HepG2 (cell line): ENCODE measurements at regions not wholly inside any gene's neighbourhood (a gene's known extent, or its start where the extent isn't known, plus 50 kb on each side); places are given as distances from the start of the nearest gene placed in this dataset.

ENCODE experiments used
- ATAC-seq: fragments of 200-7000 bp; cut with Tn5 transposase; 3 replicates; pipeline ENCODE4 v1.9.1; 2020; ENCODE audit warnings: mild to moderate bottlenecking, moderate library complexity
- BruUV-seq: library from RNA; stranded (reverse); fragments of 400-500 nt; replicated peaks from 2 replicates; lab custom pipeline; 2021; lab: Mats Ljungman, UMichigan
- CTCF ChIA-PET: fragments of 300-600 bp; formaldehyde crosslinking; extraction: SDS; loops from one replicate; lab custom pipeline; 2021; ENCODE audit warnings: low total read pairs, inconsistent platforms, low intra/inter-chr PET ratio; lab: Yijun Ruan, JAX
- POLR2A ChIA-PET: fragments of 350-600 bp; sonication (Branson Sonifier 250); formaldehyde crosslinking; loops from one replicate; lab custom pipeline; 2020; ENCODE audit warnings: antibody characterized with exemption, inconsistent platforms; lab: Yijun Ruan, JAX
- DNase-seq: peaks from one replicate; pipeline ENCODE4 v3.0.0-alpha.2; 2015; ENCODE audit warnings: low spot score
- FAIRE-seq: peaks from 3 replicates; lab custom pipeline; 2011; peaks lifted over from hg19 to GRCh38; lab: Jason Lieb, UNC
- H2AFZ ChIP-seq: one replicate; pipeline ENCODE4 v1.6.1; 2011; ENCODE audit warnings: low read length, inconsistent platforms
- H3K27ac ChIP-seq: fragments of 300-600 bp; 3 replicates; pipeline ENCODE4 v1.8.0; 2011; ENCODE audit warnings: mixed run types, mild to moderate bottlenecking, mixed read lengths, low read length, inconsistent platforms; ENCODE audit not compliant: insufficient read depth; ENCODE audit errors: extremely low read length
- H3K27me3 ChIP-seq, 2 experiments: fragments of 200-600 bp in 1 of 2; 2 replicates in 1 of 2; 3 replicates in 1 of 2; pipeline versions ENCODE4 v1.6.0 to v1.8.0; 2011; ENCODE audit warnings: low read length in 2 of 2, mild to moderate bottlenecking in 2 of 2, moderate library complexity in 2 of 2, inconsistent platforms in 1 of 2; ENCODE audit not compliant: insufficient read depth in 2 of 2, control insufficient read depth in 1 of 2
- H3K36me3 ChIP-seq, 2 experiments: fragments of 200-600 bp in 1 of 2; replicated peaks in 1 of 2; 2 replicates in 1 of 2; 3 replicates in 1 of 2; pipeline versions ENCODE4 v1.5.1 to v1.8.0; 2011; ENCODE audit warnings: low read length in 2 of 2, inconsistent platforms in 1 of 2; ENCODE audit not compliant: insufficient read depth in 2 of 2, control insufficient read depth in 1 of 2
- H3K4me1 ChIP-seq: 2 replicates; pipeline ENCODE4 v1.5.1; 2012; ENCODE audit warnings: low read length, inconsistent platforms; ENCODE audit not compliant: insufficient read depth
- H3K4me2 ChIP-seq: 2 replicates; pipeline ENCODE4 v1.6.0; 2011; ENCODE audit warnings: low read depth, low read length, inconsistent platforms
- H3K4me3 ChIP-seq, 3 experiments: fragments of 200-600 bp in 1 of 3; sonication (generic), shearing (Covaris generic) in 1 of 3; replicated peaks in 1 of 3; 2 replicates each; pipeline ENCODE4 v1.5.1; 2011 to 2016; ENCODE audit warnings: low read length in 3 of 3, inconsistent platforms in 2 of 3, low read depth in 2 of 3, mild to moderate bottlenecking in 2 of 3, control low read depth in 1 of 3, mixed read lengths in 1 of 3; ENCODE audit not compliant: insufficient read depth in 1 of 3
- H3K79me2 ChIP-seq: one replicate; pipeline ENCODE4 v1.6.1; 2011; ENCODE audit warnings: low read length, inconsistent platforms; ENCODE audit not compliant: insufficient read depth
- H3K9ac ChIP-seq: 2 replicates; pipeline ENCODE4 v1.6.0; 2011; ENCODE audit warnings: mild to moderate bottlenecking, low read depth, low read length, inconsistent platforms; ENCODE audit not compliant: insufficient read depth
- H3K9me3 ChIP-seq: 2 replicates; pipeline ENCODE4 v1.5.1; 2012; ENCODE audit warnings: mild to moderate bottlenecking, low read length
- H4K20me1 ChIP-seq: 2 replicates; pipeline ENCODE4 v1.6.0; 2011; ENCODE audit warnings: inconsistent platforms, mild to moderate bottlenecking, low read length, moderate library complexity; ENCODE audit not compliant: insufficient read depth
- KIAA2018 ChIP-seq: sonication (generic); formaldehyde crosslinking; IDR thresholded peaks from 2 replicates; pipeline ENCODE4 v1.5.0; 2020; ENCODE audit warnings: mild to moderate bottlenecking, missing genetic modification reagents, borderline replicate concordance
- SOX5 ChIP-seq: IDR thresholded peaks from 2 replicates; pipeline ENCODE4 v1.6.1; 2016; ENCODE audit warnings: borderline replicate concordance
- ZC3H4 ChIP-seq: sonication (generic); formaldehyde crosslinking; IDR thresholded peaks from 2 replicates; pipeline ENCODE4 v1.4.0; 2020; ENCODE audit warnings: missing genetic modification reagents, borderline replicate concordance
- ZFP1 ChIP-seq: IDR thresholded peaks from 2 replicates; pipeline ENCODE4 v1.6.1; 2016
- ZFP37 ChIP-seq: sonication (generic); formaldehyde crosslinking; IDR thresholded peaks from 2 replicates; pipeline ENCODE4 v1.4.0; 2020; ENCODE audit warnings: missing genetic modification reagents, borderline replicate concordance
- ZNF205 ChIP-seq: IDR thresholded peaks from 2 replicates; pipeline ENCODE4 v1.6.1; 2018; ENCODE audit warnings: missing biosample characterization, missing genetic modification reagents
- ZNF749 ChIP-seq: sonication (generic); formaldehyde crosslinking; IDR thresholded peaks from 2 replicates; pipeline ENCODE4 v1.8.0; 2022; ENCODE audit warnings: mild to moderate bottlenecking, missing genetic modification reagents, moderate library complexity, borderline replicate concordance
- WGBS: methylation state at CpG from one replicate; pipeline ENCODE4 v1.1.6; 2017; ENCODE audit warnings: low lambda C conversion rate; 5-methylcytosine and 5-hydroxymethylcytosine counted together
- in situ Hi-C: cut with HindIII; loops from 2 replicates; pipeline ENCODE4 v1.10.0; 2017; ENCODE audit warnings: low pct_unique_long_range_greater_than_20kb; ENCODE audit not compliant: extremely low pct_ligation_motif_present
- intact Hi-C: fragments of 100-400 bp; cut with micrococcal nuclease; formaldehyde crosslinking; loops from one replicate; pipeline ENCODE4 v1.10.0; 2022; ENCODE audit not compliant: unreplicated experiment

DNA sequence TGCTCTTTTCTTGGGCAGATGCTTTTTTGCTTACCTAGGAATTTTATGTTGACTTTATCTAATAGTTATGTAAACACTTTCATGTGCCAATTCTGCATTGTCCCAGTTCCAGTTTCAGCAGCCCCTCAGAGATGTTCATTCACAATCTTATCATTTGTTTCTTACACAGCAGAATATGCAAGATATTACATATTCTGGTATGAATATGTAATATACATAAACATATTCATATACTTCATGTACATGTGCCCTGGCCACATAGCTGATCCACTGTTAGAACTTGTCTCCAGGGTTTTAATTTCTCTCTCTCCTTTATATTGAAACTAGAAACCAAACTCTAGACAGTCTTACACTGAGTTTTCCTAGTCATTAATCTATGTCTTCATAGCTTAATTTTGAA lies 90.2 kb upstream of the PARP8 start (continued):
- no peak for TF ChIP-seq KIAA2018 (CRISPR knock-in tag)

GRCh38 chr5:50576686-50577256 lies 89.7 kb upstream of the PARP8 start:
- no peaks in the 10 kb centered on the region for H3K79me2 ChIP-seq
- H3K27me3 ChIP-seq: no peaks in the 10 kb centered on the region; a peak in 1 of 5 replicates
- no peaks in the 10 kb centered on the region for H3K36me3 ChIP-seq
- H2AFZ ChIP-seq: no peak overlapping the region
- no peak overlapping the region for H3K4me2 ChIP-seq
- H4K20me1 ChIP-seq: no peaks in the 10 kb centered on the region
- ChIA-PET POLR2A (no interaction called here), CTCF (no interaction called here)
- no peak overlapping the region for H3K4me3 ChIP-seq
- BruUV-seq: no TSS peak
- TF ChIP-seq ZFP37 (CRISPR knock-in tag) (no peak), SOX5 (CRISPR knock-in tag) (no peak), ZFP1 (CRISPR knock-in tag) (no peak), ZNF205 (CRISPR knock-in tag) (no peak), ZNF749 (CRISPR knock-in tag) (no peak), ZC3H4 (CRISPR knock-in tag) (no peak)
- intact Hi-C loops (no loop called here), in situ Hi-C loops (no loop called here)
- peaks cover 33% of the 10 kb centered on the region for H3K9me3 ChIP-seq
- FAIRE-seq (no peak), ATAC-seq (no peak), DNase-seq (no peak)
- H3K27ac ChIP-seq: no peak overlapping the region
- H3K9ac ChIP-seq: no peak overlapping the region
- no peaks in the 10 kb centered on the region for H3K4me1 ChIP-seq
- WGBS: 3% methylated on average over 1 of the region's 1 CpG
